ENCODE measurements at regions not wholly inside any gene's neighbourhood (a gene's known extent, or its start where the extent isn't known, plus 50 kb on each side); places are given as distances from the start of the nearest gene placed in this dataset.

- TF ChIP-seq RCOR1 (IDR thresholded peaks at IDR 0.05; ENCODE audit: insufficient replicate concordance, low read length) = no peak
- TF ChIP-seq MXI1 (IDR thresholded peaks at IDR 0.05; ENCODE audit: borderline replicate concordance, low read depth, low read length) = no peak
- no peak for TF ChIP-seq POLR2A (IDR thresholded peaks at IDR 0.05; ENCODE audit: low read depth, low read length)
- TF ChIP-seq, protein P1, sequence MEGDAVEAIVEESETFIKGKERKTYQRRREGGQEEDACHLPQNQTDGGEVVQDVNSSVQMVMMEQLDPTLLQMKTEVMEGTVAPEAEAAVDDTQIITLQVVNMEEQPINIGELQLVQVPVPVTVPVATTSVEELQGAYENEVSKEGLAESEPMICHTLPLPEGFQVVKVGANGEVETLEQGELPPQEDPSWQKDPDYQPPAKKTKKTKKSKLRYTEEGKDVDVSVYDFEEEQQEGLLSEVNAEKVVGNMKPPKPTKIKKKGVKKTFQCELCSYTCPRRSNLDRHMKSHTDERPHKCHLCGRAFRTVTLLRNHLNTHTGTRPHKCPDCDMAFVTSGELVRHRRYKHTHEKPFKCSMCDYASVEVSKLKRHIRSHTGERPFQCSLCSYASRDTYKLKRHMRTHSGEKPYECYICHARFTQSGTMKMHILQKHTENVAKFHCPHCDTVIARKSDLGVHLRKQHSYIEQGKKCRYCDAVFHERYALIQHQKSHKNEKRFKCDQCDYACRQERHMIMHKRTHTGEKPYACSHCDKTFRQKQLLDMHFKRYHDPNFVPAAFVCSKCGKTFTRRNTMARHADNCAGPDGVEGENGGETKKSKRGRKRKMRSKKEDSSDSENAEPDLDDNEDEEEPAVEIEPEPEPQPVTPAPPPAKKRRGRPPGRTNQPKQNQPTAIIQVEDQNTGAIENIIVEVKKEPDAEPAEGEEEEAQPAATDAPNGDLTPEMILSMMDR (conservative IDR thresholded peaks at IDR 0.05; ENCODE audit: low read depth, low read length) = no peak
Measured at GRCh38 chr6:168189200-168190013, 110.4 kb upstream of the FRMD1 start.

All from IMR-90 (cell line).